ENCODE measurements at regions not wholly inside any gene's neighbourhood (a gene's known extent, or its start where the extent isn't known, plus 50 kb on each side); places are given as distances from the start of the nearest gene placed in this dataset.

DNA sequence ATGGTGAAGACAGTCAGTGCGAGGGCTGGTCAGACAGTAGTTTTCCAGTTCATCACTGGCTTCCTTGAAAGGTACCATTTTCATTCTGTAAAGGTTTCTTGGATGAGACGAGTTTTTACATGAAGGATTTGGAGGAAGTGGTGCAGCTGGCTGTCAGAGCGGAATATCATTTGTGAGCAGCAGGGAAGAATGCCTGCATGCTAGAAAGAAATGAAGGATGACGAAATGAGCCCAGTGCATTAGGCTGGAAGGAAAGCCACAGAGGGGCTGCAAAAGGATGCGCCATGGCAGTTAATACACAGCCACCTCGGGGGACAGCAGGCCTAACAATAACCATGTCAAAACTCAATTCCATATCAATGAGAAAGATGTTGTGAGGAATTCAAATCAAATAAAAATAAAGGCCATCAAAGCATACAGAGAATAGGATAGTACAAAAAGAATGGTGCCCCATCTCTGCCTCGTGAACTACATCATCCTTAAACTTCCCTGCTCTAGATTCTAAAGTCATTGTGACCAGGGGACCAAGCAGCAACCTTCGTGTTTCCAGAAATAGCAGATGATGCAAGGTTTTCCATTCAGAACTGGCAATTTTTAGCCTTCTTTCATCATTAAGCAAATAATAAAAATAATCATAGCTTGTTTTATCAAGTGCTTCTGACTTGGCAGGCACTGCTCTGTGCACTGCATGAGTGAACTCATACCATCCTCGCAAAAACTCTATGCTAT lies 504.2 kb downstream of the RFC3 start:
- Histone ChIP-seq H3K79me2 (no peaks in the 10 kb centered on the region), H3K27me3 (ENCODE audit: control insufficient read depth, insufficient read depth, low read length) (no peaks in the 10 kb centered on the region), H3K4me2 (ENCODE audit: low read length) (no peak overlapping the region), H3K9me3 (ENCODE audit: control insufficient read depth, low read length) (no peaks in the 10 kb centered on the region), H3K4me1 (no peaks in the 10 kb centered on the region), H2AFZ (no peak overlapping the region), H3K36me3 (ENCODE audit: control insufficient read depth, insufficient read depth, low read length) (no peaks in the 10 kb centered on the region), H3K27ac (no peak overlapping the region), H3K4me3 (ENCODE audit: low read depth, low read length) (no peak overlapping the region), H3K9ac (no peak overlapping the region)
- no peak for TF ChIP-seq CTCF (IDR thresholded peaks at IDR 0.05)

- Histone ChIP-seq H3K4me2 (ENCODE audit: low read length) (no peak overlapping the region), H2AFZ (no peak overlapping the region), H3K79me2 (no peaks in the 10 kb centered on the region), H3K36me3 (ENCODE audit: control insufficient read depth, insufficient read depth, low read length) (no peaks in the 10 kb centered on the region), H3K9me3 (ENCODE audit: control insufficient read depth, low read length) (no peaks in the 10 kb centered on the region), H3K27me3 (ENCODE audit: control insufficient read depth, insufficient read depth, low read length) (no peaks in the 10 kb centered on the region), H3K4me3 (ENCODE audit: low read depth, low read length) (no peak overlapping the region), H3K9ac (no peak overlapping the region), H3K4me1 (no peaks in the 10 kb centered on the region), H3K27ac (no peak overlapping the region)
- no peak for TF ChIP-seq CTCF (IDR thresholded peaks at IDR 0.05)
Observed at GRCh38 chr13:34322743-34323074, 504.8 kb downstream of the RFC3 start.

GRCh38 chr13:34335014-34336007 lies 517.4 kb downstream of the RFC3 start:
- Histone ChIP-seq H2AFZ (no peak overlapping the region), H3K79me2 (no peaks in the 10 kb centered on the region), H3K9ac (no peak overlapping the region), H3K4me1 (no peaks in the 10 kb centered on the region), H3K9me3 (ENCODE audit: control insufficient read depth, low read length) (no peaks in the 10 kb centered on the region), H3K4me3 (ENCODE audit: low read depth, low read length) (no peak overlapping the region), H3K4me2 (ENCODE audit: low read length) (no peak overlapping the region), H3K27me3 (ENCODE audit: control insufficient read depth, insufficient read depth, low read length) (peaks cover 3% of the 10 kb centered on the region), H3K36me3 (ENCODE audit: control insufficient read depth, insufficient read depth, low read length) (no peaks in the 10 kb centered on the region), H3K27ac (no peak overlapping the region)
- TF ChIP-seq CTCF (IDR thresholded peaks at IDR 0.05): no peak

DNA sequence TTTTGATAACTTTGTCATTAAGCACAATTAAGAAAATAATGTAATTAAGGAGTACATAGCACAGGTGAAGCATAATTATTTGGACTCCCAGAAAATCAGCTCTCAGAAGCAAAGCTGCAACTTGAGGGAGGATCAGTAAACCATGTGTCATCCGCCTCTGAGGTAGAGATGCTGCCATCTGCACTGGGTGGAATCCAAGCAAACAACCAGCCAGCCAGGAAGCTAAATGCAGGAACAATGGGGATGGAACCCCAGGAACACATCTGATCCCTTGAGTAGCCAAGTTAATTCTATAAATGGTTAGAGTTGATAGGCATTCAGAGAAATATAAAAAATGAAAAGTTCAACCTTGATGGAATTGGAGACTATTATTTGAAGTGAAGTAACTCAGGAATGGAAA lies 520.2 kb downstream of the RFC3 start:
- no peak for TF ChIP-seq CTCF (IDR thresholded peaks at IDR 0.05)
- Histone ChIP-seq H3K27me3 (ENCODE audit: control insufficient read depth, insufficient read depth, low read length) (no peaks in the 10 kb centered on the region), H3K36me3 (ENCODE audit: control insufficient read depth, insufficient read depth, low read length) (no peaks in the 10 kb centered on the region), H3K4me2 (ENCODE audit: low read length) (no peak overlapping the region), H3K9ac (no peak overlapping the region), H3K79me2 (no peaks in the 10 kb centered on the region), H3K4me3 (ENCODE audit: low read depth, low read length) (no peak overlapping the region), H3K4me1 (no peaks in the 10 kb centered on the region), H3K27ac (no peak overlapping the region), H2AFZ (no peak overlapping the region), H3K9me3 (ENCODE audit: control insufficient read depth, low read length) (no peaks in the 10 kb centered on the region)
